ENCODE measurements at regions not wholly inside any gene's neighbourhood (a gene's known extent, or its start where the extent isn't known, plus 50 kb on each side); places are given as distances from the start of the nearest gene placed in this dataset.

GRCh38 chr15:96170979-96171739 lies 159.3 kb upstream of the NR2F2 start:
- Mint-ChIP-seq H3K27me3 (ENCODE audit: unreplicated experiment) (no peaks in the 10 kb centered on the region), H3K36me3 (ENCODE audit: insufficient read depth, unreplicated experiment) (no peaks in the 10 kb centered on the region), H3K4me1 (ENCODE audit: low read depth, unreplicated experiment) (peaks cover 19% of the 10 kb centered on the region), H3K27ac (ENCODE audit: unreplicated experiment) (no peak overlapping the region), H3K4me3 (ENCODE audit: low read depth, unreplicated experiment) (no peak overlapping the region), H3K9me3 (ENCODE audit: low read depth, unreplicated experiment) (peaks cover 6% of the 10 kb centered on the region)
- CTCF ChIA-PET, result interaction anchor here (0.6 to 1.7 kb wide), 7 partner anchors 12 to 1147 kb away, joined by 3 to 7 read pairs (median 4); no protein-coding TSS in a partner anchor
- no peak for TF ChIP-seq CTCF (IDR thresholded peaks at IDR 0.05; ENCODE audit: unreplicated experiment)
- intact Hi-C loops (cut with micrococcal nuclease; ENCODE audit: unreplicated experiment), result loop anchor here (1.0 to 10.0 kb wide), 7 partner anchors 61 to 916 kb away; no protein-coding TSS in a partner anchor
- peak; percentile 69 for DNase-seq
- BruUV-seq (replicated peaks), result no TSS peak

GRCh38 chr15:96171853-96172296 lies 158.6 kb upstream of the NR2F2 start:
- CTCF ChIA-PET, result interaction anchor here (1.1 to 1.7 kb wide), 3 partner anchors 11 to 155 kb away, joined by 4 to 7 read pairs (median 4); no protein-coding TSS in a partner anchor
- DNase-seq, result peak; percentile 55
- no TSS peak for BruUV-seq (replicated peaks)

GRCh38 chr15:96172417-96172816 lies 158.1 kb upstream of the NR2F2 start:
- no peak for DNase-seq
- no peak overlapping the region for H3K27ac Mint-ChIP-seq (ENCODE audit: unreplicated experiment)
- peaks cover 7% of the 10 kb centered on the region for H3K4me1 Mint-ChIP-seq (ENCODE audit: low read depth, unreplicated experiment)
- intact Hi-C loops (cut with micrococcal nuclease; ENCODE audit: unreplicated experiment), result loop anchor here (5.0 to 10.0 kb wide), 3 partner anchors 248 to 918 kb away; no protein-coding TSS in a partner anchor
- no peak overlapping the region for H3K4me3 Mint-ChIP-seq (ENCODE audit: low read depth, unreplicated experiment)
- no peaks in the 10 kb centered on the region for H3K36me3 Mint-ChIP-seq (ENCODE audit: insufficient read depth, unreplicated experiment)
- TF ChIP-seq CTCF (IDR thresholded peaks at IDR 0.05; ENCODE audit: unreplicated experiment), result no peak
- CTCF ChIA-PET, result interaction anchor here (1.2 kb wide), 1 partner anchor 58 kb away, joined by 4 read pairs; no protein-coding TSS in a partner anchor
- peaks cover 6% of the 10 kb centered on the region for H3K9me3 Mint-ChIP-seq (ENCODE audit: low read depth, unreplicated experiment)
- H3K27me3 Mint-ChIP-seq (ENCODE audit: unreplicated experiment), result no peaks in the 10 kb centered on the region
- no TSS peak for BruUV-seq (replicated peaks)

More at GRCh38 chr15:96171853-96172296, 158.6 kb upstream of the NR2F2 start:
- no peak overlapping the region for H3K4me3 Mint-ChIP-seq (ENCODE audit: low read depth, unreplicated experiment)
- no peak overlapping the region for H3K27ac Mint-ChIP-seq (ENCODE audit: unreplicated experiment)
- peaks cover 12% of the 10 kb centered on the region for H3K4me1 Mint-ChIP-seq (ENCODE audit: low read depth, unreplicated experiment)
- TF ChIP-seq CTCF (IDR thresholded peaks at IDR 0.05; ENCODE audit: unreplicated experiment), result no peak
- intact Hi-C loops (cut with micrococcal nuclease; ENCODE audit: unreplicated experiment), result loop anchor here (1.0 to 10.0 kb wide), 7 partner anchors 60 to 917 kb away; no protein-coding TSS in a partner anchor
- no peaks in the 10 kb centered on the region for H3K27me3 Mint-ChIP-seq (ENCODE audit: unreplicated experiment)
- H3K36me3 Mint-ChIP-seq (ENCODE audit: insufficient read depth, unreplicated experiment), result no peaks in the 10 kb centered on the region
- peaks cover 6% of the 10 kb centered on the region for H3K9me3 Mint-ChIP-seq (ENCODE audit: low read depth, unreplicated experiment)

- H3K27me3 Mint-ChIP-seq (ENCODE audit: unreplicated experiment), result no peaks in the 10 kb centered on the region
- no peak overlapping the region for H3K4me3 Mint-ChIP-seq (ENCODE audit: low read depth, unreplicated experiment)
- peaks cover 27% of the 10 kb centered on the region for H3K4me1 Mint-ChIP-seq (ENCODE audit: low read depth, unreplicated experiment)
- intact Hi-C loops (cut with micrococcal nuclease; ENCODE audit: unreplicated experiment), result loop anchor here (10.0 kb wide), 2 partner anchors 252 to 922 kb away; no protein-coding TSS in a partner anchor
- no peak for TF ChIP-seq CTCF (IDR thresholded peaks at IDR 0.05; ENCODE audit: unreplicated experiment)
- no peak for DNase-seq
- no peak overlapping the region for H3K27ac Mint-ChIP-seq (ENCODE audit: unreplicated experiment)
- BruUV-seq (replicated peaks), result no TSS peak
- no peaks in the 10 kb centered on the region for H3K9me3 Mint-ChIP-seq (ENCODE audit: low read depth, unreplicated experiment)
- CTCF ChIA-PET, result interaction anchor here (0.5 kb wide), 1 partner anchor 883 kb away, joined by 3 read pairs; no protein-coding TSS in a partner anchor
- no peaks in the 10 kb centered on the region for H3K36me3 Mint-ChIP-seq (ENCODE audit: insufficient read depth, unreplicated experiment)
Measured at GRCh38 chr15:96176831-96177230, 153.7 kb upstream of the NR2F2 start.

All from Calu3 (cell line).